T-helper 1 cell (primary cell): ENCODE measurements at regions not wholly inside any gene's neighbourhood (a gene's known extent, or its start where the extent isn't known, plus 50 kb on each side); places are given as distances from the start of the nearest gene placed in this dataset.
"Not testable (repeated sequence)": the region's sequence is repeated elsewhere in the genome, so short reads cannot be mapped to it uniquely, and the experiment has no call there.

Experiments used
- DNase-seq, 5 donors: peaks; one replicate each; pipeline ENCODE4 v3.0.0-alpha.2; 2012 to 2020

- DNase-seq = no peak
Measured at GRCh38 chr16:52386694-52387093, 160.2 kb downstream of the TOX3 start.

- DNase-seq = no peak
Measured at GRCh38 chr16:52384378-52384777, 162.6 kb downstream of the TOX3 start.

- no peak for DNase-seq
Measured at GRCh38 chr16:52383640-52384292, 163.2 kb downstream of the TOX3 start.

DNA sequence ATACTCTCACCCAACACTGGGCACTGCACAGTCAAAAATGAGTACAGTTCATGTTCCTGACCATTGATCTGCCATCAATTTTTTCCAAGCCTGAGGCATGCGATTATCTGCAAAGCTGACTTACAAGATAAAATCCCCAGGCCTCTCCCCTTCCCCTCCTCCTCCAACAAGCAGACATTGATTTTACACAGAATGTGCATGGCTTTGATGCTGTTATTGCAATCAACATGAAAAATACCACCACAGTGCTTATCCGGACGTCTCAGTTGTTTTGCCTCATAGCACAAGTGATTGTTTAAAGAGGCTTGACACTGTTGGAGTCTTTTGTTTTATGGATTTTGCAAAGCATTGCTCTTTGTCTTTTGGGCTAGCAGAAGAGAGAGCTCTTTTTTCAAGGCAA, 163.8 kb downstream of the TOX3 start:
- no peak for DNase-seq

DNA sequence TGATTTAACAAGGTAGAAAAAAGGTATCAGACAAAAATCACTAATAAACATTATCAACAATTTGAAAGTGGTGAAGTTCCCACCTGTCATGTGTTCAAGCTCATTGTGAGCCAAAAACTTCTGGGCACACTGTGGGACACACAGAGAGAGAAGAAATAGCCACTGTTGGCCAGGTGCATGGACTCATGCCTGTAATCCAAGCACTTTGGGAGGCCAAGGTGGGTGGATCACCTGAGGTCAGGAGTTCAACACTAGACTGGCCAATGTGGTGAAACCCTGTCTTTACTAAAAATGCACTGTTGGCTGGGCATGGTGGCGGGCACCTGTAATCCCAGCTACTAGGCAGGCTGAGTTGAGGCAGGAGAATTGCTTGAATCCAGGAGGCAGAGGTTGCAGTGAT, 167.4 kb downstream of the TOX3 start:
- no peak for DNase-seq

- no peak for DNase-seq
Measured at GRCh38 chr16:52376676-52377280, 170.2 kb downstream of the TOX3 start.

GRCh38 chr16:52372313-52372712, 174.6 kb downstream of the TOX3 start:
- DNase-seq = no peak

GRCh38 chr16:52368859-52369258, 178.1 kb downstream of the TOX3 start:
- DNase-seq = no peak

DNA sequence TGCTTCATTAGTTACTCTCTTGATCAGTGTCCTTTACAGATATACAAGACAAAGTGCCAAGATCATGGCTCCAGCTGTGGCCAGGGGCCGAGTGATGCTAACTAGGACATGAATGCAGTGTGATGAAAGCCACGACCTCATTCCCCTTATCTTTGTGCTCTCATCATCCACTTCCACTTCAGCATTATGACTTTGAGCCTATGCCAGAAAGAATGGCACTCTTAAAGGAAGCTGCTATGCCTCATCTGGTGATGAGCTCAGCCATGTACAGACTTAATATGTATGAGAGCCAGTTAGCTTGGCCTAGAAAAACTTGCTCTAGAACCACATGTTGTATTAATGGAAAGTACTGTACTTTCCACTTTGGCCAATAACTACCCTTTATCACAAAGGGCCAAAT, 179.1 kb downstream of the TOX3 start:
- no peak for DNase-seq

GRCh38 chr16:52366983-52367382, 180.0 kb downstream of the TOX3 start:
- DNase-seq = no peak

DNA sequence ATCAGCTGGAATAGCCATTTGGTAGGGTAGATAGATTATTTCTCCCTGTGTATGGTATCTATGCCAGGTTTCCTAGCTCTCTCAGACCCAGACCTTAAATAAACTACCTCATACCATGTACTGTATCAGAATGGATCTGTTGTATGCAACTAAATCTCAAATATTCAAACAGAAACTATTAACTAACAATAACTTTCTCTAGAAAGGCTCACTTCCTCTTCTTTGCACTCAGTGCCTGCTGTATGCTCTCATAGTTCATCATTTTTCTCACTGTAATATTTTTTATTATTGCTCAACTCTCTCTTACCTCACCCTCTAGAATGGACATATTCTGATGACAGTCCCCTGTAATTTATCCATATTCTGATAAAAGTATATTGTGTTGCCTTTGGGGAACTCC, 182.4 kb downstream of the TOX3 start:
- DNase-seq = no peak

- no peak for DNase-seq
Measured at GRCh38 chr16:52363082-52363481, 183.9 kb downstream of the TOX3 start.

GRCh38 chr16:52357711-52358110, 189.2 kb downstream of the TOX3 start:
- DNase-seq = no peak

DNA sequence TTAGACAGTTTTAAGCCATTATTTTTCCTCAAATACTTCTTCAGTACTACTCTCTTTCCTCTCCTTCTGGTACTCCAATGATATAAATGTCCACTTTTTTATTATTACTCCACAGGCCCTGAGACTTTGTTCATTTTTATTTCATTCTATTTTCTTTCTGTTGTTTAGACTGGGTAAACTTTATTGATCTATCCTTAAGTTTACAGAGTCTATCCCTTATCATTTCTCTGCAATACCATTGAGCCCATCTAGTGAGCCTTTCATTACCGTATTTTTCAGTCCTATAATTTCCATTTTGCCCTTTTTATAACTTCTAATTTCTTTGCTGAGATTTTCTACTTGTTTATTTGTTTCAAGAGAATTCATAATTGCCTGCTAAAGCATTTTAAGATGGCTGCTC, 193.7 kb downstream of the TOX3 start:
- no peak for DNase-seq

DNA sequence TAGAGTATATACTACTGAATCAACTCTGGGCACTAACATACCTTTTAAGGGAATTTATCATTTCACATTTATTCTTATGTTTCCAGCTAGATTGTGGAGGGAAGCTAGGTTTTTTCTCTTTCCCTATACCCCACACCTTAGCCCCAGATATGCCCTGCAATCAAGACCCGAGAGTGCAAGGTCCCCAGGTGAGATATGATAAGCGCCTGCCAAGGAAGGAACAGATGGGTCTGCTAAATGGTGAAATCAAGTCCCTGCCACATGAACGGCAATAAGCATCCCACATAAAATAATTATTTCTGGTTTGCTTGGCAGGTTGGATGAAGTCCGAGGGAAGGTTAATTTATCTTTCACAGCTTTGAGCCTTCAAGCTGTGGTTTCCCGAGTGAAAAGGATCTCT, 195.5 kb downstream of the TOX3 start:
- no peak for DNase-seq

DNA sequence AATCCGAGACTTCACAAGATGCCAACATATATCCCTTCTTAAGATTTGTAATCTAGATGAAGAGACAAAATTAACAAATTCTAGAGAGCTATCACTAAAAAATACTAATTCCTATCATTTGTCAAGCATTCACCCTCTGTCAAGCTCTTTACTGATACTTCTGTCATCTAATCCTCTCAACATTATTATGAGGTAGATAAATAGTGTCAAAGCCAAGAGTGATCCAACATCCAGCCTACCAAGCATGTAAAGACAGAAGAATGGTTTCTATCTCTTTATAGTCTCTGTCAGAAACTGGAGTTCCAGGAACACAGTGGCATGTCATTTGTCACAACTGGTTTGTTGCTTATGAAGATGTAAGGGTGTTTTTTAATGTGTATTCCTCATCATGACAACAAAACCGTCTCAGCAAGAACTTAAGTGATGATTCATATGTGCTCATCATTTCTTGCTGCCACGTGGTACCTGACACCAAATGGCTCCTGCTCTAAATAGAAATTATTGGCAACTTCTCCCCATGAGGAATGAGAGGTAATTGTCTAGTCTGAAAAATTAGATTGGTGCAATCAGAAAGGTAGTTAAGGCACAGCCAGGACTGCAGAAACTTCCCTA, 196.8 kb downstream of the TOX3 start:
- no peak for DNase-seq

GRCh38 chr16:52346709-52347108, 200.2 kb downstream of the TOX3 start:
- no peak for DNase-seq

GRCh38 chr16:52333673-52334072, 213.3 kb downstream of the TOX3 start:
- DNase-seq = not testable (repeated sequence)

GRCh38 chr16:52320930-52321439, 226.0 kb downstream of the TOX3 start:
- no peak for DNase-seq

DNA sequence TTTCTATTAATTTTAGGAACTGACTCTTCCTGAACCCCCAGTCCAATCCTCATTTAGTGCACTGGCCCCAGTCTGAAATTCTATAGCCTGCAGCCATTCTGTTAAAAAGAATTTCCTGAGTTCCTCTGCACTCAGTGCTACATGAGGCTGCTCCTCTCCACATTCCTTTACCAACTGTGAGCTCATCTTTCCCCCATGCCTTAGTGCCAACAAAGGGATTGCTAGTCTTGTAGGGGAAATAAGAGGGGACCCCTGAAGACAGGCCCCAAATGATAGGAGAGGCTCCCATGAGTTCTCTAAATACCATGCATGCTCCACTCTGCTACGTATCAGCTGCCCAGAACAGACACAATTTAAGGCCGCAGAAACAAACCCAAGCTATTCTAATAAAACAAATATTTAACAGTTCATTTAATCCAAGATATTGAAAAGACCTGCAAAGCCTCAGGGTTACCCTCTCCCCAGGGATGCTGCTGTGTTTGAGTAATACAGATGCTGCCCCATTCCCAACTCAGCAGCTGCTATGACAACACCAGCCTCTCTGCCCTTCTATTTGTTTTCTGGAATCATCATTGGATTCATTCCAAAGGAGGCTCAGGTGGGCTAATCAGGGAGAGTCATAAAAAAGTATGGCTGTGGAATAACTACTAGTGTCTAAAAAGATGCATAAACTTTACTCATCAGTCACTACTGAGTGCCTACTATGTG, 228.5 kb downstream of the TOX3 start:
- no peak for DNase-seq

GRCh38 chr16:52316241-52316640, 230.7 kb downstream of the TOX3 start:
- no peak for DNase-seq

GRCh38 chr16:52312716-52313115, 234.2 kb downstream of the TOX3 start:
- no peak for DNase-seq
